ENCODE measurements at regions not wholly inside any gene's neighbourhood (a gene's known extent, or its start where the extent isn't known, plus 50 kb on each side); places are given as distances from the start of the nearest gene placed in this dataset.

DNA sequence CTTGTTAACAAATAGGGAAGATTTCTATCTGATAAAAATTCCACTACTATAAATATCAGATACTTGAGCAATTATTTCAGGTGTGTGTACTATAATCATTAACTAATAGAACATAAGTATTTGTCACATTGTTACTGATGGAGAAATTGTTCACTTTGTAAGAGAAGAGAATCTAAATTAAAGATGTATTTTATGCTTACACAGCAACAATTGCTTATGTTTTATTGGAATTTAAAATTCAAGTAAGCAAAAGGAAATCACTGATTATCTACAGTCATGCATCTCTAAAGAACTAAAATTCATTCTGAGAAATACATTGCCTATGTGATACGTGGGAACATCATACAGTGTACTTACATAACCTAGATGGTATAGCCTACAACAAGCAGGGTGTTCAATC, 1590.8 kb downstream of the GRIK2 start:
- BruUV-seq (replicated peaks), result no TSS peak
- Histone ChIP-seq H3K9me3 (ENCODE audit: control insufficient read depth, insufficient read depth, low read depth, low read length) (no peaks in the 10 kb centered on the region), H3K4me3 (ENCODE audit: low read depth in 2 of 2, low read length in 2 of 2) (no peak overlapping the region), H3K36me3 (ENCODE audit: control insufficient read depth, insufficient read depth, low read length) (no peaks in the 10 kb centered on the region), H3K4me1 (ENCODE audit: control insufficient read depth, insufficient read depth, low read length) (no peaks in the 10 kb centered on the region), H3K27ac (ENCODE audit: low read length) (no peak overlapping the region), H3K27me3 (ENCODE audit: control insufficient read depth, insufficient read depth, low read length) (no peaks in the 10 kb centered on the region)
- ChIA-PET CTCF (no interaction called here), POLR2A (no interaction called here)
- TF ChIP-seq TCF7L2 (IDR thresholded peaks at IDR 0.05; ENCODE audit: low read depth, low read length), result no peak
- TF ChIP-seq POLR2AphosphoS5 (IDR thresholded peaks at IDR 0.05; ENCODE audit: low read depth, low read length), result no peak
- TF ChIP-seq, protein P1, sequence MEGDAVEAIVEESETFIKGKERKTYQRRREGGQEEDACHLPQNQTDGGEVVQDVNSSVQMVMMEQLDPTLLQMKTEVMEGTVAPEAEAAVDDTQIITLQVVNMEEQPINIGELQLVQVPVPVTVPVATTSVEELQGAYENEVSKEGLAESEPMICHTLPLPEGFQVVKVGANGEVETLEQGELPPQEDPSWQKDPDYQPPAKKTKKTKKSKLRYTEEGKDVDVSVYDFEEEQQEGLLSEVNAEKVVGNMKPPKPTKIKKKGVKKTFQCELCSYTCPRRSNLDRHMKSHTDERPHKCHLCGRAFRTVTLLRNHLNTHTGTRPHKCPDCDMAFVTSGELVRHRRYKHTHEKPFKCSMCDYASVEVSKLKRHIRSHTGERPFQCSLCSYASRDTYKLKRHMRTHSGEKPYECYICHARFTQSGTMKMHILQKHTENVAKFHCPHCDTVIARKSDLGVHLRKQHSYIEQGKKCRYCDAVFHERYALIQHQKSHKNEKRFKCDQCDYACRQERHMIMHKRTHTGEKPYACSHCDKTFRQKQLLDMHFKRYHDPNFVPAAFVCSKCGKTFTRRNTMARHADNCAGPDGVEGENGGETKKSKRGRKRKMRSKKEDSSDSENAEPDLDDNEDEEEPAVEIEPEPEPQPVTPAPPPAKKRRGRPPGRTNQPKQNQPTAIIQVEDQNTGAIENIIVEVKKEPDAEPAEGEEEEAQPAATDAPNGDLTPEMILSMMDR (IDR thresholded peaks at IDR 0.05), result no peak
- TF ChIP-seq SIN3A (IDR thresholded peaks at IDR 0.05; ENCODE audit: borderline replicate concordance, insufficient read depth, low read depth, low read length), result no peak
- TF ChIP-seq, protein P2, sequence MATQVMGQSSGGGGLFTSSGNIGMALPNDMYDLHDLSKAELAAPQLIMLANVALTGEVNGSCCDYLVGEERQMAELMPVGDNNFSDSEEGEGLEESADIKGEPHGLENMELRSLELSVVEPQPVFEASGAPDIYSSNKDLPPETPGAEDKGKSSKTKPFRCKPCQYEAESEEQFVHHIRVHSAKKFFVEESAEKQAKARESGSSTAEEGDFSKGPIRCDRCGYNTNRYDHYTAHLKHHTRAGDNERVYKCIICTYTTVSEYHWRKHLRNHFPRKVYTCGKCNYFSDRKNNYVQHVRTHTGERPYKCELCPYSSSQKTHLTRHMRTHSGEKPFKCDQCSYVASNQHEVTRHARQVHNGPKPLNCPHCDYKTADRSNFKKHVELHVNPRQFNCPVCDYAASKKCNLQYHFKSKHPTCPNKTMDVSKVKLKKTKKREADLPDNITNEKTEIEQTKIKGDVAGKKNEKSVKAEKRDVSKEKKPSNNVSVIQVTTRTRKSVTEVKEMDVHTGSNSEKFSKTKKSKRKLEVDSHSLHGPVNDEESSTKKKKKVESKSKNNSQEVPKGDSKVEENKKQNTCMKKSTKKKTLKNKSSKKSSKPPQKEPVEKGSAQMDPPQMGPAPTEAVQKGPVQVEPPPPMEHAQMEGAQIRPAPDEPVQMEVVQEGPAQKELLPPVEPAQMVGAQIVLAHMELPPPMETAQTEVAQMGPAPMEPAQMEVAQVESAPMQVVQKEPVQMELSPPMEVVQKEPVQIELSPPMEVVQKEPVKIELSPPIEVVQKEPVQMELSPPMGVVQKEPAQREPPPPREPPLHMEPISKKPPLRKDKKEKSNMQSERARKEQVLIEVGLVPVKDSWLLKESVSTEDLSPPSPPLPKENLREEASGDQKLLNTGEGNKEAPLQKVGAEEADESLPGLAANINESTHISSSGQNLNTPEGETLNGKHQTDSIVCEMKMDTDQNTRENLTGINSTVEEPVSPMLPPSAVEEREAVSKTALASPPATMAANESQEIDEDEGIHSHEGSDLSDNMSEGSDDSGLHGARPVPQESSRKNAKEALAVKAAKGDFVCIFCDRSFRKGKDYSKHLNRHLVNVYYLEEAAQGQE (IDR thresholded peaks at IDR 0.05; ENCODE audit: insufficient read depth in 1 of 2, low read depth in 2 of 2, low read length in 1 of 2), result no peak
- DNase-seq (ENCODE audit: low read depth, low spot score) (no peak), ATAC-seq (no peak)
- in situ Hi-C loops (cut with HindIII; ENCODE audit: low pct_unique_long_range_greater_than_20kb, low sequenced_read_pairs), result no loop called here
- intact Hi-C loops (cut with micrococcal nuclease; ENCODE audit: unreplicated experiment), result no loop called here

DNA sequence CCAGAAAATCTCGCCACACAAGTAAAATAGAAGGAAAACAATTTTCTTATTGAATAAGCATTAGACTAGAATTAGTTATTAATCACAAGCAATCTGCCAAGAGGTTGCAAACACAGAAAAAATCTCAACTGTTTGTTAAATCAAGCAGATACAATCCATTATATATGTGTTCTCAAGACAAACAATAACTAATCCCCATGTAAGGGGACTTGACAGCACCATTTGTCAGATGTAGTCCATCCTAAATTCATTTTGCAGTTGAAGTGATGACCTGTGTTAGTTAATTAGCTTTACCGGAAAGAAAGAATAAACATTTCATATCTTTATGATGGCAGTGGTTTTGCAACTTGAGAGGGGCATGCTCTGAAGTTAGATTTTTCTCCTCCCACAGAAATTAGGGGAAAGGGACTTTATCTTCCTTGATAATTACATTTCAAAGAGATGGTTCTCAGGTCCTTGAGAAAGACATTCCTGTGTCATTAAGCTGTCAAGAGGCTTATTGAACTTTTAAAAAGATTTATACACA, 1588.0 kb downstream of the GRIK2 start:
- no peak for DNase-seq (ENCODE audit: low read depth, low spot score)
- TF ChIP-seq TCF7L2 (IDR thresholded peaks at IDR 0.05; ENCODE audit: low read depth, low read length) (no peak), SIN3A (IDR thresholded peaks at IDR 0.05; ENCODE audit: borderline replicate concordance, insufficient read depth, low read depth, low read length) (no peak), POLR2AphosphoS5 (IDR thresholded peaks at IDR 0.05; ENCODE audit: low read depth, low read length) (no peak)
- TF ChIP-seq, protein P2 (IDR thresholded peaks at IDR 0.05; ENCODE audit: insufficient read depth in 1 of 2, low read depth in 2 of 2, low read length in 1 of 2), result no peak
- TF ChIP-seq, protein P1 (IDR thresholded peaks at IDR 0.05), result no peak
- Histone ChIP-seq H3K27me3 (ENCODE audit: control insufficient read depth, insufficient read depth, low read length) (no peaks in the 10 kb centered on the region), H3K4me3 (ENCODE audit: low read depth in 2 of 2, low read length in 2 of 2) (no peak overlapping the region), H3K36me3 (ENCODE audit: control insufficient read depth, insufficient read depth, low read length) (no peaks in the 10 kb centered on the region), H3K4me1 (ENCODE audit: control insufficient read depth, insufficient read depth, low read length) (no peaks in the 10 kb centered on the region), H3K9me3 (ENCODE audit: control insufficient read depth, insufficient read depth, low read depth, low read length) (no peaks in the 10 kb centered on the region), H3K27ac (ENCODE audit: low read length) (no peak overlapping the region)
- intact Hi-C loops (cut with micrococcal nuclease; ENCODE audit: unreplicated experiment) (no loop called here), in situ Hi-C loops (cut with HindIII; ENCODE audit: low pct_unique_long_range_greater_than_20kb, low sequenced_read_pairs) (no loop called here)
- no TSS peak for BruUV-seq (replicated peaks)
- ChIA-PET CTCF (no interaction called here), POLR2A (no interaction called here)
- ATAC-seq, result no peak

Data from Panc1 (cell line).